GM23338 (cell line): ENCODE measurements at regions not wholly inside any gene's neighbourhood (a gene's known extent, or its start where the extent isn't known, plus 50 kb on each side); places are given as distances from the start of the nearest gene placed in this dataset.

Experiments
- CREB1 ChIP-seq: fragments of 250-450 bp; sonication (Bioruptor Pico); IDR thresholded peaks from 2 replicates; pipeline ENCODE4 v1.5.0; 2020; ENCODE audit warnings: low read depth, mild to moderate bottlenecking, moderate library complexity
- CTCF ChIP-seq, 2 experiments: fragments of 200-600 bp in 1 of 2; sonication (generic) in 1 of 2; conservative IDR thresholded peaks; 2 replicates each; pipeline versions ENCODE4 v1.5.1 to v1.6.1; 2016 to 2017; ENCODE audit warnings: antibody characterized with exemption in 2 of 2, low read depth in 2 of 2, mild to moderate bottlenecking in 2 of 2, moderate library complexity in 1 of 2
- ETS1 ChIP-seq: IDR thresholded peaks from 2 replicates; pipeline ENCODE4 v1.6.1; 2016; ENCODE audit warnings: antibody characterized with exemption
- EZH2 ChIP-seq: fragments of 200-600 bp; sonication (generic); IDR thresholded peaks from one replicate; pipeline ENCODE4 v1.8.0; 2017; ENCODE audit warnings: antibody characterized with exemption, mild to moderate bottlenecking, low read depth; ENCODE audit not compliant: unreplicated experiment
- EZH2phosphoT487 ChIP-seq: fragments of 200-600 bp; sonication (generic); IDR thresholded peaks from one replicate; pipeline ENCODE4 v1.8.1; 2018; ENCODE audit warnings: antibody characterized with exemption; ENCODE audit not compliant: unreplicated experiment
- JUNB ChIP-seq: IDR thresholded peaks from one replicate; pipeline ENCODE4 v1.6.1; 2016; ENCODE audit warnings: antibody characterized with exemption; ENCODE audit not compliant: unreplicated experiment
- NANOG ChIP-seq: IDR thresholded peaks from 2 replicates; pipeline ENCODE4 v1.6.1; 2016; ENCODE audit warnings: antibody characterized with exemption, borderline replicate concordance
- POLR2AphosphoS5 ChIP-seq: IDR thresholded peaks from 2 replicates; pipeline ENCODE4 v1.6.1; 2016; ENCODE audit warnings: antibody characterized with exemption, low read depth
- ZNF331 ChIP-seq: fragments of 250-450 bp; sonication (Bioruptor Pico); IDR thresholded peaks from 2 replicates; pipeline ENCODE4 v1.5.0; 2020; ENCODE audit warnings: low read depth, mild to moderate bottlenecking, moderate library complexity
- TF ChIP-seq, protein P1 (sequence below): IDR thresholded peaks from one replicate; pipeline ENCODE4 v1.6.1; 2018; ENCODE audit warnings: antibody characterized with exemption; ENCODE audit not compliant: unreplicated experiment
- TF ChIP-seq, protein P2 (sequence below): fragments of 250-450 bp; sonication (Bioruptor Pico); IDR thresholded peaks from 2 replicates; pipeline ENCODE4 v1.5.0; 2020; ENCODE audit warnings: mild to moderate bottlenecking, moderate library complexity

GRCh38 chr1:105073660-105074059 lies 1324.0 kb downstream of the AMY1C start:
- TF ChIP-seq CTCF (conservative IDR thresholded peaks at IDR 0.05; ENCODE audit: low read depth in 2 of 2) (no peak), POLR2AphosphoS5 (no peak), EZH2 (no peak), CREB1 (CRISPR knock-in tag) (no peak), EZH2phosphoT487 (no peak), ETS1 (no peak), JUNB (no peak), ZNF331 (CRISPR knock-in tag) (no peak), NANOG (no peak)
- TF ChIP-seq, protein P1, sequence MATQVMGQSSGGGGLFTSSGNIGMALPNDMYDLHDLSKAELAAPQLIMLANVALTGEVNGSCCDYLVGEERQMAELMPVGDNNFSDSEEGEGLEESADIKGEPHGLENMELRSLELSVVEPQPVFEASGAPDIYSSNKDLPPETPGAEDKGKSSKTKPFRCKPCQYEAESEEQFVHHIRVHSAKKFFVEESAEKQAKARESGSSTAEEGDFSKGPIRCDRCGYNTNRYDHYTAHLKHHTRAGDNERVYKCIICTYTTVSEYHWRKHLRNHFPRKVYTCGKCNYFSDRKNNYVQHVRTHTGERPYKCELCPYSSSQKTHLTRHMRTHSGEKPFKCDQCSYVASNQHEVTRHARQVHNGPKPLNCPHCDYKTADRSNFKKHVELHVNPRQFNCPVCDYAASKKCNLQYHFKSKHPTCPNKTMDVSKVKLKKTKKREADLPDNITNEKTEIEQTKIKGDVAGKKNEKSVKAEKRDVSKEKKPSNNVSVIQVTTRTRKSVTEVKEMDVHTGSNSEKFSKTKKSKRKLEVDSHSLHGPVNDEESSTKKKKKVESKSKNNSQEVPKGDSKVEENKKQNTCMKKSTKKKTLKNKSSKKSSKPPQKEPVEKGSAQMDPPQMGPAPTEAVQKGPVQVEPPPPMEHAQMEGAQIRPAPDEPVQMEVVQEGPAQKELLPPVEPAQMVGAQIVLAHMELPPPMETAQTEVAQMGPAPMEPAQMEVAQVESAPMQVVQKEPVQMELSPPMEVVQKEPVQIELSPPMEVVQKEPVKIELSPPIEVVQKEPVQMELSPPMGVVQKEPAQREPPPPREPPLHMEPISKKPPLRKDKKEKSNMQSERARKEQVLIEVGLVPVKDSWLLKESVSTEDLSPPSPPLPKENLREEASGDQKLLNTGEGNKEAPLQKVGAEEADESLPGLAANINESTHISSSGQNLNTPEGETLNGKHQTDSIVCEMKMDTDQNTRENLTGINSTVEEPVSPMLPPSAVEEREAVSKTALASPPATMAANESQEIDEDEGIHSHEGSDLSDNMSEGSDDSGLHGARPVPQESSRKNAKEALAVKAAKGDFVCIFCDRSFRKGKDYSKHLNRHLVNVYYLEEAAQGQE, result no peak
- TF ChIP-seq, protein P2, sequence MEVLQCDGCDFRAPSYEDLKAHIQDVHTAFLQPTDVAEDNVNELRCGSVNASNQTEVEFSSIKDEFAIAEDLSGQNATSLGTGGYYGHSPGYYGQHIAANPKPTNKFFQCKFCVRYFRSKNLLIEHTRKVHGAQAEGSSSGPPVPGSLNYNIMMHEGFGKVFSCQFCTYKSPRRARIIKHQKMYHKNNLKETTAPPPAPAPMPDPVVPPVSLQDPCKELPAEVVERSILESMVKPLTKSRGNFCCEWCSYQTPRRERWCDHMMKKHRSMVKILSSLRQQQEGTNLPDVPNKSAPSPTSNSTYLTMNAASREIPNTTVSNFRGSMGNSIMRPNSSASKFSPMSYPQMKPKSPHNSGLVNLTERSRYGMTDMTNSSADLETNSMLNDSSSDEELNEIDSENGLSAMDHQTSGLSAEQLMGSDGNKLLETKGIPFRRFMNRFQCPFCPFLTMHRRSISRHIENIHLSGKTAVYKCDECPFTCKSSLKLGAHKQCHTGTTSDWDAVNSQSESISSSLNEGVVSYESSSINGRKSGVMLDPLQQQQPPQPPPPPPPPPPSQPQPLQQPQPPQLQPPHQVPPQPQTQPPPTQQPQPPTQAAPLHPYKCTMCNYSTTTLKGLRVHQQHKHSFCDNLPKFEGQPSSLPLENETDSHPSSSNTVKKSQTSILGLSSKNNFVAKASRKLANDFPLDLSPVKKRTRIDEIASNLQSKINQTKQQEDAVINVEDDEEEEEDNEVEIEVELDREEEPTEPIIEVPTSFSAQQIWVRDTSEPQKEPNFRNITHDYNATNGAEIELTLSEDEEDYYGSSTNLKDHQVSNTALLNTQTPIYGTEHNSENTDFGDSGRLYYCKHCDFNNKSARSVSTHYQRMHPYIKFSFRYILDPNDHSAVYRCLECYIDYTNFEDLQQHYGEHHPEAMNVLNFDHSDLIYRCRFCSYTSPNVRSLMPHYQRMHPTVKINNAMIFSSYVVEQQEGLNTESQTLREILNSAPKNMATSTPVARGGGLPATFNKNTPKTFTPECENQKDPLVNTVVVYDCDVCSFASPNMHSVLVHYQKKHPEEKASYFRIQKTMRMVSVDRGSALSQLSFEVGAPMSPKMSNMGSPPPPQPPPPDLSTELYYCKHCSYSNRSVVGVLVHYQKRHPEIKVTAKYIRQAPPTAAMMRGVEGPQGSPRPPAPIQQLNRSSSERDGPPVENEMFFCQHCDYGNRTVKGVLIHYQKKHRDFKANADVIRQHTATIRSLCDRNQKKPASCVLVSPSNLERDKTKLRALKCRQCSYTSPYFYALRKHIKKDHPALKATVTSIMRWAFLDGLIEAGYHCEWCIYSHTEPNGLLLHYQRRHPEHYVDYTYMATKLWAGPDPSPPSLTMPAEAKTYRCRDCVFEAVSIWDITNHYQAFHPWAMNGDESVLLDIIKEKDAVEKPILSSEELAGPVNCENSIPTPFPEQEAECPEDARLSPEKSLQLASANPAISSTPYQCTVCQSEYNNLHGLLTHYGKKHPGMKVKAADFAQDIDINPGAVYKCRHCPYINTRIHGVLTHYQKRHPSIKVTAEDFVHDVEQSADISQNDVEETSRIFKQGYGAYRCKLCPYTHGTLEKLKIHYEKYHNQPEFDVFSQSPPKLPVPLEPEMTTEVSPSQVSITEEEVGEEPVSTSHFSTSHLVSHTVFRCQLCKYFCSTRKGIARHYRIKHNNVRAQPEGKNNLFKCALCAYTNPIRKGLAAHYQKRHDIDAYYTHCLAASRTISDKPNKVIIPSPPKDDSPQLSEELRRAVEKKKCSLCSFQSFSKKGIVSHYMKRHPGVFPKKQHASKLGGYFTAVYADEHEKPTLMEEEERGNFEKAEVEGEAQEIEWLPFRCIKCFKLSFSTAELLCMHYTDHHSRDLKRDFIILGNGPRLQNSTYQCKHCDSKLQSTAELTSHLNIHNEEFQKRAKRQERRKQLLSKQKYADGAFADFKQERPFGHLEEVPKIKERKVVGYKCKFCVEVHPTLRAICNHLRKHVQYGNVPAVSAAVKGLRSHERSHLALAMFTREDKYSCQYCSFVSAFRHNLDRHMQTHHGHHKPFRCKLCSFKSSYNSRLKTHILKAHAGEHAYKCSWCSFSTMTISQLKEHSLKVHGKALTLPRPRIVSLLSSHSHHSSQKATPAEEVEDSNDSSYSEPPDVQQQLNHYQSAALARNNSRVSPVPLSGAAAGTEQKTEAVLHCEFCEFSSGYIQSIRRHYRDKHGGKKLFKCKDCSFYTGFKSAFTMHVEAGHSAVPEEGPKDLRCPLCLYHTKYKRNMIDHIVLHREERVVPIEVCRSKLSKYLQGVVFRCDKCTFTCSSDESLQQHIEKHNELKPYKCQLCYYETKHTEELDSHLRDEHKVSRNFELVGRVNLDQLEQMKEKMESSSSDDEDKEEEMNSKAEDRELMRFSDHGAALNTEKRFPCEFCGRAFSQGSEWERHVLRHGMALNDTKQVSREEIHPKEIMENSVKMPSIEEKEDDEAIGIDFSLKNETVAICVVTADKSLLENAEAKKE (CRISPR knock-in tag), result no peak
